HCT116 (cell line): ENCODE measurements at regions not wholly inside any gene's neighbourhood (a gene's known extent, or its start where the extent isn't known, plus 50 kb on each side); places are given as distances from the start of the nearest gene placed in this dataset.

Experiments
- EGR1 ChIP-seq: IDR thresholded peaks from 2 replicates; pipeline ENCODE4 v1.6.1; 2012; ENCODE audit warnings: low read depth
- ELF1 ChIP-seq: IDR thresholded peaks from 2 replicates; pipeline ENCODE4 v1.6.1; 2012; ENCODE audit warnings: low read depth, borderline replicate concordance
- EZH2 ChIP-seq: fragments of 200-600 bp; sonication (generic); IDR thresholded peaks from 2 replicates; pipeline ENCODE4 v1.6.1; 2017; ENCODE audit warnings: antibody characterized with exemption, mixed run types
- POLR2A ChIP-seq: IDR thresholded peaks from 2 replicates; pipeline ENCODE4 v1.7.0; 2011; ENCODE audit warnings: borderline replicate concordance; ENCODE audit not compliant: insufficient read depth, insufficient read length; ENCODE audit errors: extremely low read depth
- POLR2AphosphoS5 ChIP-seq: IDR thresholded peaks from 2 replicates; pipeline ENCODE4 v1.6.1; 2011; ENCODE audit warnings: mild to moderate bottlenecking, low read depth, low read length, moderate library complexity
- RAD21 ChIP-seq: IDR thresholded peaks from 2 replicates; pipeline ENCODE4 v1.6.1; 2012; ENCODE audit warnings: low read depth, mild to moderate bottlenecking
- SP1 ChIP-seq: IDR thresholded peaks from 2 replicates; pipeline ENCODE4 v1.6.1; 2012; ENCODE audit warnings: low read depth
- TCF7L2 ChIP-seq: IDR thresholded peaks from 2 replicates; pipeline ENCODE4 v1.7.0; 2011; ENCODE audit warnings: borderline replicate concordance, inconsistent platforms; ENCODE audit not compliant: insufficient read depth, insufficient read length; ENCODE audit errors: extremely low read depth
- TF ChIP-seq, protein P1 (sequence below), 3 experiments: fragments of 200-600 bp in 1 of 3; sonication (generic) in 1 of 3; IDR thresholded peaks in 2 of 3; conservative IDR thresholded peaks in 1 of 3; 2 replicates each; pipeline ENCODE4 v1.5.1; 2012 to 2017; ENCODE audit warnings: low read depth in 2 of 3, low read length in 2 of 3, antibody characterized with exemption in 1 of 3, borderline replicate concordance in 1 of 3, control low read depth in 1 of 3, mild to moderate bottlenecking in 1 of 3, mixed read lengths in 1 of 3, mixed run types in 1 of 3, moderate library complexity in 1 of 3; ENCODE audit not compliant: insufficient read depth in 1 of 3

DNA sequence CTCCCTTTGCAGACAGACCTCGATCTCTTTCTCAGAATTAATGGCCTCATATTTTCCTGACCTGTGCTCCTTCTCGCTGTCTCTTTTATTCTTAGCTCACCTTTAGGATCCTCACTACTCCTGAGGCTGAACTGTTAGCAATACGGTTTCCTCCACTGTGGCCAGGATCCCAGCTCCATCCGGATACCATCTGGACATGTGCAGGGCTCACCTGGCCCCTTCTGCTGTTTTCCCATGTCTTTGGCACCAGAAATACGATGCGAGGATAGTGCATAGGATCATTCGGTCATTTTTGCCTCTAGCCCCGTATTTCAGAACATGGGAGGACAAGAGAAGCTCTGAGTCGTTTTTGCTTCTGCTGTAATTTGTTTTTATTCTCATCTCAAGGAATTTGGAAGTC, 108.5 kb upstream of the KIF26B start:
- TF ChIP-seq POLR2A (no peak), EZH2 (no peak), SP1 (no peak), EGR1 (no peak), POLR2AphosphoS5 (no peak), RAD21 (no peak), ELF1 (no peak), TCF7L2 (no peak)
- TF ChIP-seq, protein P1, sequence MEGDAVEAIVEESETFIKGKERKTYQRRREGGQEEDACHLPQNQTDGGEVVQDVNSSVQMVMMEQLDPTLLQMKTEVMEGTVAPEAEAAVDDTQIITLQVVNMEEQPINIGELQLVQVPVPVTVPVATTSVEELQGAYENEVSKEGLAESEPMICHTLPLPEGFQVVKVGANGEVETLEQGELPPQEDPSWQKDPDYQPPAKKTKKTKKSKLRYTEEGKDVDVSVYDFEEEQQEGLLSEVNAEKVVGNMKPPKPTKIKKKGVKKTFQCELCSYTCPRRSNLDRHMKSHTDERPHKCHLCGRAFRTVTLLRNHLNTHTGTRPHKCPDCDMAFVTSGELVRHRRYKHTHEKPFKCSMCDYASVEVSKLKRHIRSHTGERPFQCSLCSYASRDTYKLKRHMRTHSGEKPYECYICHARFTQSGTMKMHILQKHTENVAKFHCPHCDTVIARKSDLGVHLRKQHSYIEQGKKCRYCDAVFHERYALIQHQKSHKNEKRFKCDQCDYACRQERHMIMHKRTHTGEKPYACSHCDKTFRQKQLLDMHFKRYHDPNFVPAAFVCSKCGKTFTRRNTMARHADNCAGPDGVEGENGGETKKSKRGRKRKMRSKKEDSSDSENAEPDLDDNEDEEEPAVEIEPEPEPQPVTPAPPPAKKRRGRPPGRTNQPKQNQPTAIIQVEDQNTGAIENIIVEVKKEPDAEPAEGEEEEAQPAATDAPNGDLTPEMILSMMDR (IDR thresholded peaks at IDR 0.05 in 2 of 3, conservative IDR thresholded peaks at IDR 0.05 in 1 of 3; ENCODE audit: borderline replicate concordance in 1 of 3, insufficient read depth in 1 of 3, low read depth in 2 of 3, low read length in 2 of 3), result no peak
